PC-9 (cell line): ENCODE measurements at regions not wholly inside any gene's neighbourhood (a gene's known extent, or its start where the extent isn't known, plus 50 kb on each side); places are given as distances from the start of the nearest gene placed in this dataset.

ENCODE experiments used
- BruUV-seq: library from RNA; stranded (reverse); fragments of 400-500 nt; replicated peaks from 2 replicates; lab custom pipeline; 2021; lab: Mats Ljungman, UMichigan
- CTCF ChIA-PET: fragments of 300-600 bp; sonication (Branson Sonifier 250); formaldehyde crosslinking; loops from one replicate; lab custom pipeline; 2022; ENCODE audit warnings: antibody characterized with exemption; lab: Charles Lee
- POLR2A ChIA-PET: fragments of 300-600 bp; sonication (Branson Sonifier 250); formaldehyde crosslinking; loops from one replicate; lab custom pipeline; 2022; ENCODE audit warnings: antibody characterized with exemption; ENCODE audit not compliant: unreplicated experiment; lab: Charles Lee
- DNase-seq, 2 experiments: peaks; one replicate each; pipeline versions ENCODE4 v3.0.0 to v3.0.0-alpha.2; 2015 to 2022; ENCODE audit warnings: mixed read lengths in 1 of 2
- H2AFZ ChIP-seq: fragments of 200-600 bp; sonication (generic); 2 replicates; pipeline ENCODE4 v1.8.1; 2017; ENCODE audit warnings: antibody characterized with exemption
- H3F3A ChIP-seq: fragments of 200-600 bp; sonication (generic); 2 replicates; pipeline ENCODE4 v1.8.1; 2017; ENCODE audit warnings: antibody characterized with exemption, mild to moderate bottlenecking, low read depth; ENCODE audit not compliant: insufficient read depth
- H3K27ac ChIP-seq: fragments of 200-600 bp; sonication (generic); 2 replicates; pipeline ENCODE4 v1.6.1; 2016; ENCODE audit warnings: mixed run types
- H3K27me3 ChIP-seq: fragments of 200-600 bp; sonication (generic); 2 replicates; pipeline ENCODE4 v1.6.1; 2016; ENCODE audit warnings: low read depth, mixed run types; ENCODE audit not compliant: insufficient read depth
- H3K36me3 ChIP-seq: fragments of 200-600 bp; sonication (generic); 2 replicates; pipeline ENCODE4 v1.6.1; 2016; ENCODE audit warnings: low read depth, mixed run types
- H3K4me1 ChIP-seq: fragments of 200-600 bp; sonication (generic); replicated peaks from 2 replicates; pipeline ENCODE4 v1.6.1; 2016; ENCODE audit warnings: mixed run types; ENCODE audit not compliant: insufficient read depth
- H3K4me2 ChIP-seq: fragments of 200-600 bp; sonication (generic); 2 replicates; pipeline ENCODE4 v1.6.1; 2017; ENCODE audit warnings: mixed run types
- H3K4me3 ChIP-seq: fragments of 200-600 bp; sonication (generic); 2 replicates; pipeline ENCODE4 v1.6.1; 2016; ENCODE audit warnings: mixed run types
- H3K79me2 ChIP-seq: fragments of 200-600 bp; sonication (generic); 2 replicates; pipeline ENCODE4 v1.6.1; 2017; ENCODE audit warnings: low read depth, mixed run types
- H3K9me2 ChIP-seq: fragments of 200-600 bp; sonication (generic); 2 replicates; pipeline ENCODE4 v1.8.1; 2017; ENCODE audit warnings: mild to moderate bottlenecking; ENCODE audit not compliant: insufficient read depth
- H3K9me3 ChIP-seq: fragments of 200-600 bp; sonication (generic); 2 replicates; pipeline ENCODE4 v1.8.1; 2016; ENCODE audit warnings: low read depth; ENCODE audit not compliant: insufficient read depth
- H4K20me1 ChIP-seq: fragments of 200-600 bp; sonication (generic); 2 replicates; pipeline ENCODE4 v1.8.1; 2017; ENCODE audit not compliant: insufficient read depth
- CTCF ChIP-seq: fragments of 200-600 bp; sonication (generic); conservative IDR thresholded peaks from 2 replicates; pipeline ENCODE4 v1.6.1; 2017; ENCODE audit warnings: mixed run types, antibody characterized with exemption, mild to moderate bottlenecking, moderate library complexity
- EZH2 ChIP-seq: fragments of 200-600 bp; sonication (generic); IDR thresholded peaks from 2 replicates; pipeline ENCODE4 v1.8.0; 2017; ENCODE audit warnings: antibody characterized with exemption, low read depth
- intact Hi-C: fragments of 100-400 bp; cut with micrococcal nuclease; formaldehyde crosslinking; loops from one replicate; pipeline ENCODE4 v1.10.0; 2022; ENCODE audit not compliant: unreplicated experiment

DNA sequence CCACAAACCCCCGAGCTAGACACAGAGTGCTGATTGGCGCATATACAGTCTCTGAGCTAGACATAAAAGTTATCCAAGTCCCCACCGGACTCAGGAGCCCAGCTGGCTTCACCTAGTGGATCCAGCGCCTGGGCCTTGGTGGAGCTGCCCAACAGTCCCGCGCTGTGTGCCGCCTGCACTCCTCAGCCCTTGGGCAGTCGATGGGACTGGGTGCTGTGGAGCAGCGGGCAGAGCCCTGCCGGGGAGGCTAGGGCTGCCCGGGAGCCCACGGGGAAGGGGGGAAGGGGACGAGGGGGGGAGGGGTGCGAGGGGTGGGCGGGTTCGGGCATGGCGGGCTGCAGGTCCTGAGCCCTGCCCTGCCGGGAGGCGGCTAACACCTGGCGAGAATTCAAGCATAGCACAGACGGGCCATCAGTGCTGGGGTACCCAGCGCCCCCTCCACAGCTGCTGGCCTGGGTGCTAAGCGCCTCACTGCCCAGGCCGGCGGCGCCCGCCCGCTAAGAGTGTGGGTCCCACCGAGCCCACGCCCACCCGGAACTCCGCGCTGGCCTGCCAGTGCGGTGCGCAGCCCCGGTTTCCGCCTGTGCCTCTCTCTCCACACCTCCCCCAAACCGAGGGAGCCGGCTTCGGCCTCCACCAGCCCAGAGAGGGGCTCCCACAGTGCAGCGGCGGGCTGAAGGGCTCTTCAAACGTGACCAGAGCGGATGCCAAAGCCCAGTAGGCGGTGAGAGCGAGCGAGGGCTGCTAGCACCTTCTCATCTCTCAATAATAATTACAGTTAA lies 391.2 kb upstream of the NUDT12 start:
- H3K9me2 ChIP-seq: no peaks in the 10 kb centered on the region
- H3K4me2 ChIP-seq: no peak overlapping the region
- no peak overlapping the region for H2AFZ ChIP-seq
- no peaks in the 10 kb centered on the region for H3K27me3 ChIP-seq
- ChIA-PET CTCF (no interaction called here), POLR2A (no interaction called here)
- TF ChIP-seq CTCF: no peak
- TF ChIP-seq EZH2: no peak
- no peaks in the 10 kb centered on the region for H3K36me3 ChIP-seq
- intact Hi-C loops: no loop called here
- BruUV-seq: no TSS peak
- no peak overlapping the region for H3K27ac ChIP-seq
- no peak overlapping the region for H3K4me3 ChIP-seq
- no peaks in the 10 kb centered on the region for H3K4me1 ChIP-seq
- no peaks in the 10 kb centered on the region for H3F3A ChIP-seq
- H4K20me1 ChIP-seq: no peaks in the 10 kb centered on the region
- DNase-seq: no peak
- H3K79me2 ChIP-seq: no peaks in the 10 kb centered on the region
- H3K9me3 ChIP-seq: no peaks in the 10 kb centered on the region

DNA sequence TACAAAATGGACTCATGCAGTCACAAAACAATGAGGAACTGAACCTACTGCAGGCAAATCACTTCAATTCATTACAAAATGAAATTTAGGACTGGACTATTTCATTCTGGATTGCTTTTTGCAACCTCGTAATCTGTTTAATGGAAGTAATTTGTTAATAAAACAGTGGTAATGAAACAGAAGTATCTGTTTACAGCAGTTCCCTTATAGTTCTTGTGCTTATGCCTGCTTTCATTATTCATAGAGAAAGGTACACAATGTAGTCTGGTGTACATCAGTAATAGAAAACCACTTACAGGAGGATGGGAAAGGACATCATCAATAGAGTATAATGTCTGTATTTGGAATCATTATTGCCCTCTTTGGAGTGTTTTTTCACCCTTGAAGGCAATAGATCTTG lies 389.2 kb upstream of the NUDT12 start:
- TF ChIP-seq EZH2 (no peak), CTCF (no peak)
- no peak overlapping the region for H2AFZ ChIP-seq
- no peaks in the 10 kb centered on the region for H3K4me1 ChIP-seq
- no TSS peak for BruUV-seq
- no peaks in the 10 kb centered on the region for H3F3A ChIP-seq
- no peak for DNase-seq
- ChIA-PET CTCF (no interaction called here), POLR2A (no interaction called here)
- no peak overlapping the region for H3K4me2 ChIP-seq
- no peaks in the 10 kb centered on the region for H3K79me2 ChIP-seq
- 0 out of 2 replicates have a peak, but pooled peaks cover under 1% of the 10 kb centered on the region for H3K9me2 ChIP-seq
- intact Hi-C loops: no loop called here
- no peaks in the 10 kb centered on the region for H3K9me3 ChIP-seq
- no peak overlapping the region for H3K4me3 ChIP-seq
- H3K36me3 ChIP-seq: no peaks in the 10 kb centered on the region
- no peak overlapping the region for H3K27ac ChIP-seq
- H3K27me3 ChIP-seq: no peaks in the 10 kb centered on the region
- no peaks in the 10 kb centered on the region for H4K20me1 ChIP-seq

DNA sequence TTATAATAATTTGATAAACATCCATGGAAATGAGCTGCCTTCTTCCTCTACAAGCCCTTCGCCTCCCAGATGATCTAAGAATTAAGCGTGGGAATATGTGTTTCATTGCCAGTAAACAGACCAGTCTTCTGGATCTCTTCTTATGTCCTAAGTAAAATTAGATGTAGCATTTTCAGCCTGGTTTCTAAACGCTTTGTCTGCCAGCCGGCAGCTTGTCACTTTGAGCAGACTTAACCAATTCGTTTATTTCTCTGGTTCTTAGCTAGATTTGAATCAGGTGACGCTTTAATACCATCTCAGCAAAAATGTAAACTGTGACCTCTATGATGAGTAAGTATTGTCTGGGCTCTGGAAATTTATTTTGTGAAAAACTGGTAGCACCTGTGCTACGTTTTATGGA lies 380.6 kb upstream of the NUDT12 start:
- 0 out of 2 replicates have a peak, but pooled peaks cover 8% of the 10 kb centered on the region for H3K9me2 ChIP-seq
- H3K27ac ChIP-seq: no peak overlapping the region
- TF ChIP-seq EZH2 (no peak), CTCF (no peak)
- H3K4me1 ChIP-seq: no peaks in the 10 kb centered on the region
- no peaks in the 10 kb centered on the region for H3K79me2 ChIP-seq
- no peak for DNase-seq
- H4K20me1 ChIP-seq: no peaks in the 10 kb centered on the region
- intact Hi-C loops: no loop called here
- ChIA-PET CTCF (no interaction called here), POLR2A (no interaction called here)
- no TSS peak for BruUV-seq
- H3K9me3 ChIP-seq: no peaks in the 10 kb centered on the region
- H3K4me2 ChIP-seq: no peak overlapping the region
- H3K27me3 ChIP-seq: no peaks in the 10 kb centered on the region
- H3K36me3 ChIP-seq: no peaks in the 10 kb centered on the region
- no peak overlapping the region for H3K4me3 ChIP-seq
- H2AFZ ChIP-seq: no peak overlapping the region; the same call in 1 of the 2 replicates
- H3F3A ChIP-seq: no peaks in the 10 kb centered on the region
